ENCODE measurements at regions not wholly inside any gene's neighbourhood (a gene's known extent, or its start where the extent isn't known, plus 50 kb on each side); places are given as distances from the start of the nearest gene placed in this dataset.

DNA sequence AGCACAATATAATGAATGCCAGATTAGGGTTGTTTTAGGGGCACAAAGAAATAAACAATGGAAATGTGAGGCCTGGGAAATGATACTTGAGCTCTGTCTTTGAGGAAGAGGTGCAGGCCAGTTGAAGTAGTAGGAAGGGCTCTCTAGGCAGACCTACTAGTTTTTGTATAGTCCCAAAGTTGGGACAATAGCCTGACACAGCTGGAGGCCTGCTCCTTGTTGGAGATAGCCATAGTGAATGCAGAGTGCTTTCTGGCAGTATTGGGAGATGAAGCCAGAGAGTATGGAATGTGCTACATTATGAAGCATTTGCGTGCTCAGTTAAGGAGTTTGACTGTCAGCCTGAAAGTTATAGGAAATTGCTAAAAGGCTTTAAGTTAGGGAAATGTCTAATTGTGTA lies 251.2 kb upstream of the ZPLD1 start:
- Histone ChIP-seq H3K27ac (ENCODE audit: extremely low read depth, low read depth, low read length) (no peak overlapping the region), H3K4me3 (ENCODE audit: low read depth, low read length) (no peak overlapping the region), H3K4me1 (ENCODE audit: control insufficient read depth, insufficient read depth, low read length) (peaks cover 15% of the 10 kb centered on the region), H3K36me3 (ENCODE audit: control insufficient read depth in 2 of 2, insufficient read depth in 1 of 2, low read length in 2 of 2) (no peaks in the 10 kb centered on the region), H3K9me3 (ENCODE audit: control insufficient read depth, insufficient read depth, low read depth, low read length) (no peaks in the 10 kb centered on the region)
- TF ChIP-seq ZXDB (tag by site-specific recombination; IDR thresholded peaks at IDR 0.05) (no peak), ZNF423 (tag by site-specific recombination; IDR thresholded peaks at IDR 0.05) (no peak), GLIS1 (tag by site-specific recombination; IDR thresholded peaks at IDR 0.05) (no peak), WT1 (tag by site-specific recombination; IDR thresholded peaks at IDR 0.05) (no peak), ZNF426 (tag by site-specific recombination; IDR thresholded peaks at IDR 0.05) (no peak), ZNF777 (tag by site-specific recombination; IDR thresholded peaks at IDR 0.05; ENCODE audit: borderline replicate concordance) (no peak), ZNF24 (tag by site-specific recombination; IDR thresholded peaks at IDR 0.05) (no peak), ZNF555 (tag by site-specific recombination; conservative IDR thresholded peaks at IDR 0.05) (no peak)
- TF ChIP-seq, protein P1, sequence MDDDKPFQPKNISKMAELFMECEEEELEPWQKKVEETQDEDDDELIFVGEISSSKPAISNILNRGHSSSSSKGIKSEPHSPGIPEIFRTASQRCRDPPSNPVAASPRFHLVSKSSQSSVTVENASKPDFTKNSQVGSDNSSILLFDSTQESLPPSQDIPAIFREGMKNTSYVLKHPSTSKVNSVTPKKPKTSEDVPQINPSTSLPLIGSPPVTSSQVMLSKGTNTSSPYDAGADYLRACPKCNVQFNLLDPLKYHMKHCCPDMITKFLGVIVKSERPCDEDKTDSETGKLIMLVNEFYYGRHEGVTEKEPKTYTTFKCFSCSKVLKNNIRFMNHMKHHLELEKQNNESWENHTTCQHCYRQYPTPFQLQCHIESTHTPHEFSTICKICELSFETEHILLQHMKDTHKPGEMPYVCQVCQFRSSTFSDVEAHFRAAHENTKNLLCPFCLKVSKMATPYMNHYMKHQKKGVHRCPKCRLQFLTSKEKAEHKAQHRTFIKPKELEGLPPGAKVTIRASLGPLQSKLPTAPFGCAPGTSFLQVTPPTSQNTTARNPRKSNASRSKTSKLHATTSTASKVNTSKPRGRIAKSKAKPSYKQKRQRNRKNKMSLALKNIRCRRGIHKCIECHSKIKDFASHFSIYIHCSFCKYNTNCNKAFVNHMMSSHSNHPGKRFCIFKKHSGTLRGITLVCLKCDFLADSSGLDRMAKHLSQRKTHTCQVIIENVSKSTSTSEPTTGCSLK (tag by site-specific recombination; IDR thresholded peaks at IDR 0.05), result no peak
- ChIA-PET POLR2A (no interaction called here), CTCF (interaction anchor here (2.4 kb wide), 1 partner anchor 381 kb away, joined by 8 read pairs; no protein-coding TSS in a partner anchor)

GRCh38 chr3:102189541-102189940 lies 245.3 kb upstream of the ZPLD1 start:
- ChIA-PET CTCF (no interaction called here), POLR2A (no interaction called here)
- no peak overlapping the region for H3K27ac ChIP-seq (ENCODE audit: extremely low read depth, low read depth, low read length)
- H3K9me3 ChIP-seq (ENCODE audit: control insufficient read depth, insufficient read depth, low read depth, low read length), result no peaks in the 10 kb centered on the region
- no peak overlapping the region for H3K4me3 ChIP-seq (ENCODE audit: low read depth, low read length)
- peaks cover 13% of the 10 kb centered on the region for H3K4me1 ChIP-seq (ENCODE audit: control insufficient read depth, insufficient read depth, low read length)
- no peaks in the 10 kb centered on the region for H3K36me3 ChIP-seq (ENCODE audit: control insufficient read depth in 2 of 2, insufficient read depth in 1 of 2, low read length in 2 of 2)
- TF ChIP-seq ZNF433 (tag by site-specific recombination; IDR thresholded peaks at IDR 0.05; ENCODE audit: low read depth) (no peak), ZNF146 (tag by site-specific recombination; IDR thresholded peaks at IDR 0.05) (no peak), TCF7L2 (IDR thresholded peaks at IDR 0.05; ENCODE audit: borderline replicate concordance, low read depth, low read length) (no peak), ZNF664 (tag by site-specific recombination; IDR thresholded peaks at IDR 0.05) (no peak), ZNF544 (tag by site-specific recombination; IDR thresholded peaks at IDR 0.05) (no peak), ZNF214 (tag by site-specific recombination; IDR thresholded peaks at IDR 0.05; ENCODE audit: borderline replicate concordance) (no peak), ZFP41 (tag by site-specific recombination; IDR thresholded peaks at IDR 0.05; ENCODE audit: borderline replicate concordance) (no peak), ZNF37A (tag by site-specific recombination; IDR thresholded peaks at IDR 0.05) (no peak), IKZF3 (tag by site-specific recombination; IDR thresholded peaks at IDR 0.05) (no peak), PRDM2 (tag by site-specific recombination; IDR thresholded peaks at IDR 0.05; ENCODE audit: borderline replicate concordance) (no peak), ZNF610 (tag by site-specific recombination; IDR thresholded peaks at IDR 0.05; ENCODE audit: borderline replicate concordance) (no peak), KLF10 (tag by site-specific recombination; IDR thresholded peaks at IDR 0.05) (no peak), ZNF692 (tag by site-specific recombination; IDR thresholded peaks at IDR 0.05) (no peak), ZNF341 (tag by site-specific recombination; IDR thresholded peaks at IDR 0.05; ENCODE audit: low read depth) (no peak), GLI4 (tag by site-specific recombination; IDR thresholded peaks at IDR 0.05) (no peak), ZNF670 (tag by site-specific recombination; IDR thresholded peaks at IDR 0.05; ENCODE audit: low read depth) (no peak)
- TF ChIP-seq, protein P2, sequence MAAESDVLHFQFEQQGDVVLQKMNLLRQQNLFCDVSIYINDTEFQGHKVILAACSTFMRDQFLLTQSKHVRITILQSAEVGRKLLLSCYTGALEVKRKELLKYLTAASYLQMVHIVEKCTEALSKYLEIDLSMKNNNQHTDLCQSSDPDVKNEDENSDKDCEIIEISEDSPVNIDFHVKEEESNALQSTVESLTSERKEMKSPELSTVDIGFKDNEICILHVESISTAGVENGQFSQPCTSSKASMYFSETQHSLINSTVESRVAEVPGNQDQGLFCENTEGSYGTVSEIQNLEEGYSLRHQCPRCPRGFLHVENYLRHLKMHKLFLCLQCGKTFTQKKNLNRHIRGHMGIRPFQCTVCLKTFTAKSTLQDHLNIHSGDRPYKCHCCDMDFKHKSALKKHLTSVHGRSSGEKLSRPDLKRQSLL (tag by site-specific recombination; IDR thresholded peaks at IDR 0.05), result no peak

All from HEK293 (cell line).